Nephron (organoid): ENCODE measurements at regions not wholly inside any gene's neighbourhood (a gene's known extent, or its start where the extent isn't known, plus 50 kb on each side); places are given as distances from the start of the nearest gene placed in this dataset.

Experiments used
- H3K27ac Mint-ChIP-seq, 3 experiments: 2 replicates each; pipeline ENCODE4 v1.8.0; 2020; ENCODE audit warnings: mixed read lengths in 3 of 3, mild to moderate bottlenecking in 2 of 3, moderate library complexity in 1 of 3
- H3K27me3 Mint-ChIP-seq: 2 replicates; pipeline ENCODE4 v1.8.0; 2021; ENCODE audit warnings: low read depth, mild to moderate bottlenecking, moderate library complexity, mixed read lengths
- H3K36me3 Mint-ChIP-seq: 2 replicates; pipeline ENCODE4 v1.8.0; 2020; ENCODE audit warnings: low read depth, mixed read lengths
- H3K4me1 Mint-ChIP-seq: 2 replicates; pipeline ENCODE4 v1.8.0; 2020; ENCODE audit warnings: mixed read lengths
- H3K4me3 Mint-ChIP-seq, 3 experiments: 2 replicates each; pipeline ENCODE4 v1.8.0; 2020; ENCODE audit warnings: mild to moderate bottlenecking in 3 of 3, mixed read lengths in 3 of 3, moderate library complexity in 2 of 3
- H3K9me3 Mint-ChIP-seq: 2 replicates; pipeline ENCODE4 v1.8.0; 2020; ENCODE audit warnings: mixed read lengths
- CTCF ChIP-seq, 3 experiments: fragments of 200-600 bp; sonication (generic); IDR thresholded peaks; one replicate each; pipeline ENCODE4 v1.5.0; 2021; ENCODE audit warnings: antibody characterized with exemption in 3 of 3; ENCODE audit not compliant: unreplicated experiment in 3 of 3

- H3K4me3 Mint-ChIP-seq: no peak overlapping the region
- no peak for TF ChIP-seq CTCF (IDR thresholded peaks at IDR 0.05; ENCODE audit: unreplicated experiment in 3 of 3)
- peaks cover 16% of the 10 kb centered on the region for H3K4me1 Mint-ChIP-seq
- peaks cover 4% of the 10 kb centered on the region for H3K27me3 Mint-ChIP-seq
- peak overlapping the region in 2 of 3 experiments; percentile 30 to 34 for H3K27ac Mint-ChIP-seq
- no peaks in the 10 kb centered on the region for H3K9me3 Mint-ChIP-seq
- H3K36me3 Mint-ChIP-seq: no peaks in the 10 kb centered on the region
Observed at GRCh38 chr20:24236201-24236600, 233.2 kb upstream of the SYNDIG1 start.

GRCh38 chr20:24235296-24236175, 233.9 kb upstream of the SYNDIG1 start:
- Mint-ChIP-seq H3K4me3 (no peak overlapping the region), H3K27me3 (peaks cover 4% of the 10 kb centered on the region), H3K36me3 (no peaks in the 10 kb centered on the region), H3K4me1 (peaks cover 16% of the 10 kb centered on the region), H3K9me3 (no peaks in the 10 kb centered on the region), H3K27ac (peak overlapping the region in 1 of 3 experiments; percentile 57)
- TF ChIP-seq CTCF (IDR thresholded peaks at IDR 0.05; ENCODE audit: unreplicated experiment in 3 of 3): no peak

- TF ChIP-seq CTCF (IDR thresholded peaks at IDR 0.05; ENCODE audit: unreplicated experiment in 3 of 3): no peak
- Mint-ChIP-seq H3K4me1 (no peaks in the 10 kb centered on the region), H3K36me3 (no peaks in the 10 kb centered on the region), H3K4me3 (no peak overlapping the region), H3K27ac (no peak overlapping the region), H3K27me3 (no peaks in the 10 kb centered on the region), H3K9me3 (no peaks in the 10 kb centered on the region)
Observed at GRCh38 chr20:24227600-24227999, 239.0 kb upstream of the GGTLC1 start.

GRCh38 chr20:24212494-24212893, 223.9 kb upstream of the GGTLC1 start:
- peak overlapping the region; percentile 36 to 94 (median 80) for H3K27ac Mint-ChIP-seq
- H3K36me3 Mint-ChIP-seq: no peaks in the 10 kb centered on the region
- peaks cover 12% of the 10 kb centered on the region for H3K9me3 Mint-ChIP-seq
- peak overlapping the region in 2 of 3 experiments; percentile 5 for H3K4me3 Mint-ChIP-seq
- peaks cover 12% of the 10 kb centered on the region for H3K4me1 Mint-ChIP-seq
- H3K27me3 Mint-ChIP-seq: peaks cover 13% of the 10 kb centered on the region
- no peak for TF ChIP-seq CTCF (IDR thresholded peaks at IDR 0.05; ENCODE audit: unreplicated experiment in 3 of 3)

- Mint-ChIP-seq H3K27ac (peak overlapping the region; percentile 36 to 94 (median 80)), H3K4me3 (peak overlapping the region in 1 of 3 experiments; percentile 4), H3K9me3 (peaks cover 10% of the 10 kb centered on the region), H3K27me3 (peaks cover 13% of the 10 kb centered on the region), H3K36me3 (no peaks in the 10 kb centered on the region), H3K4me1 (peaks cover 12% of the 10 kb centered on the region)
- TF ChIP-seq CTCF (IDR thresholded peaks at IDR 0.05; ENCODE audit: unreplicated experiment in 3 of 3): no peak
Observed at GRCh38 chr20:24211972-24212371, 223.4 kb upstream of the GGTLC1 start.

- Mint-ChIP-seq H3K27ac (no peak overlapping the region), H3K4me1 (peaks cover 12% of the 10 kb centered on the region), H3K36me3 (no peaks in the 10 kb centered on the region), H3K9me3 (no peaks in the 10 kb centered on the region), H3K4me3 (no peak overlapping the region), H3K27me3 (peaks cover 9% of the 10 kb centered on the region)
- no peak for TF ChIP-seq CTCF (IDR thresholded peaks at IDR 0.05; ENCODE audit: unreplicated experiment in 3 of 3)
Observed at GRCh38 chr20:24210356-24210755, 221.8 kb upstream of the GGTLC1 start.
